Fibroblast of mammary gland (primary cell): ENCODE measurements at regions not wholly inside any gene's neighbourhood (a gene's known extent, or its start where the extent isn't known, plus 50 kb on each side); places are given as distances from the start of the nearest gene placed in this dataset.
"Not testable (repeated sequence)": the region's sequence is repeated elsewhere in the genome, so short reads cannot be mapped to it uniquely, and the experiment has no call there.

Experiments
- DNase-seq: peaks from one replicate; pipeline ENCODE4 v3.0.0-alpha.2; 2010; ENCODE audit warnings: low read depth
- H3K4me3 ChIP-seq: 2 replicates; pipeline ENCODE4 v1.5.1; 2011; ENCODE audit warnings: low read depth, mild to moderate bottlenecking, low read length, moderate library complexity; ENCODE audit not compliant: control insufficient read depth
- CTCF ChIP-seq: conservative IDR thresholded peaks from 2 replicates; pipeline ENCODE4 v1.5.1; 2011; ENCODE audit warnings: low read depth, low read length, inconsistent platforms; ENCODE audit not compliant: control insufficient read depth, insufficient read depth

- no peak for TF ChIP-seq CTCF
- H3K4me3 ChIP-seq, result no peak overlapping the region
- no peak for DNase-seq
These were observed 151.1 kb upstream of the SFSWAP start for GRCh38 chr12:131559517-131560516.

GRCh38 chr12:131561051-131561450 is 149.8 kb upstream of the SFSWAP start:
- TF ChIP-seq CTCF, result no peak
- H3K4me3 ChIP-seq, result no peak overlapping the region
- no peak for DNase-seq

- no peak for DNase-seq
- H3K4me3 ChIP-seq, result no peak overlapping the region
- no peak for TF ChIP-seq CTCF
These were observed 148.8 kb upstream of the SFSWAP start for GRCh38 chr12:131561891-131562684.

- not testable (repeated sequence) for DNase-seq, H3K4me3 ChIP-seq
These were observed 146.7 kb upstream of the SFSWAP start for GRCh38 chr12:131564138-131564727.

- no peak for DNase-seq
- no peak overlapping the region for H3K4me3 ChIP-seq
- no peak for TF ChIP-seq CTCF
These were observed 146.0 kb upstream of the SFSWAP start for GRCh38 chr12:131564845-131565244.

GRCh38 chr12:131565267-131566015 is 145.4 kb upstream of the SFSWAP start:
- TF ChIP-seq CTCF, result no peak
- no peak for DNase-seq

More at GRCh38 chr12:131565267-131566015, 145.4 kb upstream of the SFSWAP start:
- no peak overlapping the region for H3K4me3 ChIP-seq
